ENCODE measurements at regions not wholly inside any gene's neighbourhood (a gene's known extent, or its start where the extent isn't known, plus 50 kb on each side); places are given as distances from the start of the nearest gene placed in this dataset.

GRCh38 chr10:130485236-130485957 is 349.2 kb downstream of the GLRX3 start:
- Mint-ChIP-seq H3K27me3 (ENCODE audit: insufficient read depth, low read depth, poor library complexity) (peaks cover 4% of the 10 kb centered on the region), H3K4me1 (no peaks in the 10 kb centered on the region)
- no peak for ATAC-seq

More at GRCh38 chr10:130485236-130485957, 349.2 kb downstream of the GLRX3 start:
- H4K20me1 ChIP-seq (replicated peaks; ENCODE audit: insufficient read depth): no peaks in the 10 kb centered on the region
- H3K27me3 ChIP-seq (ENCODE audit: insufficient read depth): no peaks in the 10 kb centered on the region
- TF ChIP-seq NANOG (IDR thresholded peaks at IDR 0.05; ENCODE audit: borderline replicate concordance) (no peak), CREB1 (CRISPR knock-in tag; IDR thresholded peaks at IDR 0.05; ENCODE audit: low read depth) (no peak), EZH2phosphoT487 (IDR thresholded peaks at IDR 0.05; ENCODE audit: unreplicated experiment) (no peak), JUNB (IDR thresholded peaks at IDR 0.05; ENCODE audit: unreplicated experiment) (no peak), ZNF331 (CRISPR knock-in tag; IDR thresholded peaks at IDR 0.05; ENCODE audit: low read depth) (no peak), ZNF114 (CRISPR knock-in tag; IDR thresholded peaks at IDR 0.05) (no peak), ETS1 (IDR thresholded peaks at IDR 0.05) (no peak), POLR2AphosphoS5 (IDR thresholded peaks at IDR 0.05; ENCODE audit: low read depth) (no peak), EZH2 (IDR thresholded peaks at IDR 0.05; ENCODE audit: low read depth, unreplicated experiment) (no peak), STAT1 (IDR thresholded peaks at IDR 0.05; ENCODE audit: unreplicated experiment) (no peak)
- TF ChIP-seq, protein P1, sequence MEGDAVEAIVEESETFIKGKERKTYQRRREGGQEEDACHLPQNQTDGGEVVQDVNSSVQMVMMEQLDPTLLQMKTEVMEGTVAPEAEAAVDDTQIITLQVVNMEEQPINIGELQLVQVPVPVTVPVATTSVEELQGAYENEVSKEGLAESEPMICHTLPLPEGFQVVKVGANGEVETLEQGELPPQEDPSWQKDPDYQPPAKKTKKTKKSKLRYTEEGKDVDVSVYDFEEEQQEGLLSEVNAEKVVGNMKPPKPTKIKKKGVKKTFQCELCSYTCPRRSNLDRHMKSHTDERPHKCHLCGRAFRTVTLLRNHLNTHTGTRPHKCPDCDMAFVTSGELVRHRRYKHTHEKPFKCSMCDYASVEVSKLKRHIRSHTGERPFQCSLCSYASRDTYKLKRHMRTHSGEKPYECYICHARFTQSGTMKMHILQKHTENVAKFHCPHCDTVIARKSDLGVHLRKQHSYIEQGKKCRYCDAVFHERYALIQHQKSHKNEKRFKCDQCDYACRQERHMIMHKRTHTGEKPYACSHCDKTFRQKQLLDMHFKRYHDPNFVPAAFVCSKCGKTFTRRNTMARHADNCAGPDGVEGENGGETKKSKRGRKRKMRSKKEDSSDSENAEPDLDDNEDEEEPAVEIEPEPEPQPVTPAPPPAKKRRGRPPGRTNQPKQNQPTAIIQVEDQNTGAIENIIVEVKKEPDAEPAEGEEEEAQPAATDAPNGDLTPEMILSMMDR (conservative IDR thresholded peaks at IDR 0.05; ENCODE audit: low read depth in 2 of 2): no peak
- TF ChIP-seq, protein P2, sequence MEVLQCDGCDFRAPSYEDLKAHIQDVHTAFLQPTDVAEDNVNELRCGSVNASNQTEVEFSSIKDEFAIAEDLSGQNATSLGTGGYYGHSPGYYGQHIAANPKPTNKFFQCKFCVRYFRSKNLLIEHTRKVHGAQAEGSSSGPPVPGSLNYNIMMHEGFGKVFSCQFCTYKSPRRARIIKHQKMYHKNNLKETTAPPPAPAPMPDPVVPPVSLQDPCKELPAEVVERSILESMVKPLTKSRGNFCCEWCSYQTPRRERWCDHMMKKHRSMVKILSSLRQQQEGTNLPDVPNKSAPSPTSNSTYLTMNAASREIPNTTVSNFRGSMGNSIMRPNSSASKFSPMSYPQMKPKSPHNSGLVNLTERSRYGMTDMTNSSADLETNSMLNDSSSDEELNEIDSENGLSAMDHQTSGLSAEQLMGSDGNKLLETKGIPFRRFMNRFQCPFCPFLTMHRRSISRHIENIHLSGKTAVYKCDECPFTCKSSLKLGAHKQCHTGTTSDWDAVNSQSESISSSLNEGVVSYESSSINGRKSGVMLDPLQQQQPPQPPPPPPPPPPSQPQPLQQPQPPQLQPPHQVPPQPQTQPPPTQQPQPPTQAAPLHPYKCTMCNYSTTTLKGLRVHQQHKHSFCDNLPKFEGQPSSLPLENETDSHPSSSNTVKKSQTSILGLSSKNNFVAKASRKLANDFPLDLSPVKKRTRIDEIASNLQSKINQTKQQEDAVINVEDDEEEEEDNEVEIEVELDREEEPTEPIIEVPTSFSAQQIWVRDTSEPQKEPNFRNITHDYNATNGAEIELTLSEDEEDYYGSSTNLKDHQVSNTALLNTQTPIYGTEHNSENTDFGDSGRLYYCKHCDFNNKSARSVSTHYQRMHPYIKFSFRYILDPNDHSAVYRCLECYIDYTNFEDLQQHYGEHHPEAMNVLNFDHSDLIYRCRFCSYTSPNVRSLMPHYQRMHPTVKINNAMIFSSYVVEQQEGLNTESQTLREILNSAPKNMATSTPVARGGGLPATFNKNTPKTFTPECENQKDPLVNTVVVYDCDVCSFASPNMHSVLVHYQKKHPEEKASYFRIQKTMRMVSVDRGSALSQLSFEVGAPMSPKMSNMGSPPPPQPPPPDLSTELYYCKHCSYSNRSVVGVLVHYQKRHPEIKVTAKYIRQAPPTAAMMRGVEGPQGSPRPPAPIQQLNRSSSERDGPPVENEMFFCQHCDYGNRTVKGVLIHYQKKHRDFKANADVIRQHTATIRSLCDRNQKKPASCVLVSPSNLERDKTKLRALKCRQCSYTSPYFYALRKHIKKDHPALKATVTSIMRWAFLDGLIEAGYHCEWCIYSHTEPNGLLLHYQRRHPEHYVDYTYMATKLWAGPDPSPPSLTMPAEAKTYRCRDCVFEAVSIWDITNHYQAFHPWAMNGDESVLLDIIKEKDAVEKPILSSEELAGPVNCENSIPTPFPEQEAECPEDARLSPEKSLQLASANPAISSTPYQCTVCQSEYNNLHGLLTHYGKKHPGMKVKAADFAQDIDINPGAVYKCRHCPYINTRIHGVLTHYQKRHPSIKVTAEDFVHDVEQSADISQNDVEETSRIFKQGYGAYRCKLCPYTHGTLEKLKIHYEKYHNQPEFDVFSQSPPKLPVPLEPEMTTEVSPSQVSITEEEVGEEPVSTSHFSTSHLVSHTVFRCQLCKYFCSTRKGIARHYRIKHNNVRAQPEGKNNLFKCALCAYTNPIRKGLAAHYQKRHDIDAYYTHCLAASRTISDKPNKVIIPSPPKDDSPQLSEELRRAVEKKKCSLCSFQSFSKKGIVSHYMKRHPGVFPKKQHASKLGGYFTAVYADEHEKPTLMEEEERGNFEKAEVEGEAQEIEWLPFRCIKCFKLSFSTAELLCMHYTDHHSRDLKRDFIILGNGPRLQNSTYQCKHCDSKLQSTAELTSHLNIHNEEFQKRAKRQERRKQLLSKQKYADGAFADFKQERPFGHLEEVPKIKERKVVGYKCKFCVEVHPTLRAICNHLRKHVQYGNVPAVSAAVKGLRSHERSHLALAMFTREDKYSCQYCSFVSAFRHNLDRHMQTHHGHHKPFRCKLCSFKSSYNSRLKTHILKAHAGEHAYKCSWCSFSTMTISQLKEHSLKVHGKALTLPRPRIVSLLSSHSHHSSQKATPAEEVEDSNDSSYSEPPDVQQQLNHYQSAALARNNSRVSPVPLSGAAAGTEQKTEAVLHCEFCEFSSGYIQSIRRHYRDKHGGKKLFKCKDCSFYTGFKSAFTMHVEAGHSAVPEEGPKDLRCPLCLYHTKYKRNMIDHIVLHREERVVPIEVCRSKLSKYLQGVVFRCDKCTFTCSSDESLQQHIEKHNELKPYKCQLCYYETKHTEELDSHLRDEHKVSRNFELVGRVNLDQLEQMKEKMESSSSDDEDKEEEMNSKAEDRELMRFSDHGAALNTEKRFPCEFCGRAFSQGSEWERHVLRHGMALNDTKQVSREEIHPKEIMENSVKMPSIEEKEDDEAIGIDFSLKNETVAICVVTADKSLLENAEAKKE (CRISPR knock-in tag; IDR thresholded peaks at IDR 0.05): no peak
- TF ChIP-seq, protein P3, sequence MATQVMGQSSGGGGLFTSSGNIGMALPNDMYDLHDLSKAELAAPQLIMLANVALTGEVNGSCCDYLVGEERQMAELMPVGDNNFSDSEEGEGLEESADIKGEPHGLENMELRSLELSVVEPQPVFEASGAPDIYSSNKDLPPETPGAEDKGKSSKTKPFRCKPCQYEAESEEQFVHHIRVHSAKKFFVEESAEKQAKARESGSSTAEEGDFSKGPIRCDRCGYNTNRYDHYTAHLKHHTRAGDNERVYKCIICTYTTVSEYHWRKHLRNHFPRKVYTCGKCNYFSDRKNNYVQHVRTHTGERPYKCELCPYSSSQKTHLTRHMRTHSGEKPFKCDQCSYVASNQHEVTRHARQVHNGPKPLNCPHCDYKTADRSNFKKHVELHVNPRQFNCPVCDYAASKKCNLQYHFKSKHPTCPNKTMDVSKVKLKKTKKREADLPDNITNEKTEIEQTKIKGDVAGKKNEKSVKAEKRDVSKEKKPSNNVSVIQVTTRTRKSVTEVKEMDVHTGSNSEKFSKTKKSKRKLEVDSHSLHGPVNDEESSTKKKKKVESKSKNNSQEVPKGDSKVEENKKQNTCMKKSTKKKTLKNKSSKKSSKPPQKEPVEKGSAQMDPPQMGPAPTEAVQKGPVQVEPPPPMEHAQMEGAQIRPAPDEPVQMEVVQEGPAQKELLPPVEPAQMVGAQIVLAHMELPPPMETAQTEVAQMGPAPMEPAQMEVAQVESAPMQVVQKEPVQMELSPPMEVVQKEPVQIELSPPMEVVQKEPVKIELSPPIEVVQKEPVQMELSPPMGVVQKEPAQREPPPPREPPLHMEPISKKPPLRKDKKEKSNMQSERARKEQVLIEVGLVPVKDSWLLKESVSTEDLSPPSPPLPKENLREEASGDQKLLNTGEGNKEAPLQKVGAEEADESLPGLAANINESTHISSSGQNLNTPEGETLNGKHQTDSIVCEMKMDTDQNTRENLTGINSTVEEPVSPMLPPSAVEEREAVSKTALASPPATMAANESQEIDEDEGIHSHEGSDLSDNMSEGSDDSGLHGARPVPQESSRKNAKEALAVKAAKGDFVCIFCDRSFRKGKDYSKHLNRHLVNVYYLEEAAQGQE (IDR thresholded peaks at IDR 0.05; ENCODE audit: unreplicated experiment): no peak
- no peaks in the 10 kb centered on the region for H3F3A ChIP-seq (replicated peaks; ENCODE audit: low read depth)
- H3K36me3 ChIP-seq (ENCODE audit: insufficient read depth): no peaks in the 10 kb centered on the region
- Mint-ChIP-seq H3K27ac (no peak overlapping the region), H3K36me3 (ENCODE audit: low read depth) (peaks cover 32% of the 10 kb centered on the region; the same call in 2 of the 3 replicates), H3K4me3 (no peak overlapping the region), H3K9me3 (peaks cover 99% of the 10 kb centered on the region)
- no peaks in the 10 kb centered on the region for H3K4me1 ChIP-seq (ENCODE audit: insufficient read depth)
- H3K4me2 ChIP-seq: no peak overlapping the region
- no peak overlapping the region for H3K4me3 ChIP-seq
- no peak for DNase-seq (ENCODE audit: low spot score)
- H2AFZ ChIP-seq: no peak overlapping the region
- no peaks in the 10 kb centered on the region for H3K9me2 ChIP-seq (ENCODE audit: insufficient read depth)
- no peak overlapping the region for H3K27ac ChIP-seq (ENCODE audit: low read depth)
- no peaks in the 10 kb centered on the region for H3K79me2 ChIP-seq (replicated peaks; ENCODE audit: insufficient read depth)

Measured in GM23338 (cell line).